C1 segment of cervical spinal cord (tissue), 14 donors: ENCODE measurements at regions not wholly inside any gene's neighbourhood (a gene's known extent, or its start where the extent isn't known, plus 50 kb on each side); places are given as distances from the start of the nearest gene placed in this dataset.
A peak's percentile ranks its signal among the peaks of the same experiment; 100 is the strongest.
"Not testable (repeated sequence)": the region's sequence is repeated elsewhere in the genome, so short reads cannot be mapped to it uniquely, and the experiment has no call there.

Experiments
- DNase-seq, 14 donors: peaks; one replicate each; lab custom pipeline; 2025; lab: John Stamatoyannopoulos, UW

DNA sequence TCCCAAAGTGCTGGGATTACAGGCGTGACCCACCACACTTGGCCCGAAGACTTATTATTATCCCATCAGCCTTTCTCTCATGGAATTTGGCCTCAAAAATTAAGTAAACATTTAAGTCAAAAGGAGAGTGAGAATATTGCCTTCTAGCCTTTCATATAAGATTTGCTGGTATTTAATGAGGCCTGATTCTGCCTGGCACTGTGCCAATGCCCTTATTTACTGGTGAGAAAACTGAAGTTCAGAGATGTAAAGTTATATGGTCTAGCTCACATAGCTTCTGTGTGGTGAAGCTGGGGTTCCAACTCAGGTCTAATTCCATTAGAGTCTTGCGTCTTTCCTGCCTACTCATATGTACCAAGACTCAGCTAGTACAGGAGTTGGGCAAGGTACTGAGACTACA lies 260.2 kb downstream of the SDHAF3 start:
- no peak for DNase-seq

DNA sequence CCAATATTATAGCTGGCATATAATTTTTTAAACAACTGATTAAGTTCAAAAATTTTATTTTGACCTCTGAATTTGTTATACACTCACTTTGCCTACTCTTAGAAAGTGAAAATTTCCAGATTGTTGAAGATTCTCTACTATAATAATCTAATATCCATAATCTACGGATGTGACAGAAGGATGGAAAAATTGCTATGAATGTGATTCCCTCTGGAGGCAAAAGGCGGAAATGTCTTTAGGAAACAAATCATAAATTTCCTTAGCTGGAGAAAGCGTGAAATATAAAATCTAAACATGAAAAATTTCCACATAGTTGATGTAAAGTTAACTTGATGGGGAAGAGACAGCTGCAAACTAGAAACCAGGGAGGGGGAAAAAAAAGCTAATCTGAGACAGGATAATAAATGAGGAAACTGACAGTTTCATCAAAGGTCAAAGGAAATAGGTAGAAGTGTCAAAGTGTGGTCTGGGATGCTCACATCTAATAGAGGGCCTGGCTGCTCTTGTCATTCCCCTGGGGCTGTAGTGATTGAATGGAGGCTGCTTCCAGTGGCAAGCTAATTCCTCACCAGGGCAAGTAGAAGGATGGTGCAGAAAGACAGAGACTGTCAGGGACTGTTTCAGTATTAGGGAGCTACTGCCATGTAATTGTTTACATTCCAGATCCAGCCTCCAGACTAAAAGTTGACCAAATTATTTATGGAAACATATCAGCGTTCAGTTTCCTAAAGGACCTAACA lies 264.5 kb downstream of the SDHAF3 start:
- DNase-seq, result no peak

DNA sequence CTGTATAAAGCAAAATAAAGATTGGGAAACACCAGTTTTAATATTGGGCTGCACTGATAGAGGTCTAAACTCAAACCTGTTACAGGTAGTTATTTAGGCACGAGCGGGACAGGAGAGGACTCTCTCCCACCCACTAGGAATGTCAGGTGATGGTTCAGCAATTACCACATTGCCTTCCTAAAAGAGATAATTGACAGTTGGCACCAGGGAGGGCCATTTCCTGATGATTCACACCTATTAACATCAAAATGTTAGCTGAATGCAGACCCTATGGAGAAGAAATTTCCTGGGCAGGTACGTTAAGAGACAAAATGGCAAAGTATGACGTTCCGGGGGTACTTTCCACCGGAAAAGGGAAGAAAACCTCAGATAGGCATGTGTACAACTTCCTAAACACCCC lies 272.6 kb downstream of the SDHAF3 start:
- DNase-seq, result no peak

DNA sequence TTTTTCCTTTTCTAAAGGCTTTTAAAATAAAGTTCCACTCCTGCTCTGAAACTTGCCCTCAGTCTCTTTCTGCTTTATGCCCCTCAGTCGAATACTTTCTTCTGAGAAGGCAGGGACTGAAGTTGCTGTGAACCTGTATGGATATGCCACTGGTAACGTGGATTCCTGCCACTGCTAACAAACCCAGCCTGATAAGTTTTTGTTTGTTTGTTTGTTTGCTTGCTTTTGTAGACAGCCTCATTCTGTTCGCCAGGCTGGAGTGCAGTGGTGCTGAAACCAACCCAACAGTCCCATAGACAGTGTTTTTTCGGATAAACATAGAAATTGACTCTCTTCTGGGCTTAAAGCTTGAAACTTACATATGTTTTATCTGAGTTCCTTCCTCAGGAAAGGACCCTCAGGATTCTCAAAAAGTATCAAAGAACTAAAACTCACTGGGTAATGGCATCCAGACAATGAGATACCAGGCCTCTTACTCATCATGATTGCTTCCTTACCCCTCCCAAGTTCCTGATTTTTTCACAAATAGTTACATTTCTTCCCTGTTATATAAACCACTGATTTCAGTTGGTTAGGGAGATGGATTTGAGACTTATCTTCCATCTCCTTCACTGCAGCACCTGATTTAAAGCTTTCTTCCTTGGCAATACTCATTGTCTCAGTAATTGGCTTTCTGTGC lies 273.6 kb downstream of the SDHAF3 start:
- DNase-seq, result no peak

DNA sequence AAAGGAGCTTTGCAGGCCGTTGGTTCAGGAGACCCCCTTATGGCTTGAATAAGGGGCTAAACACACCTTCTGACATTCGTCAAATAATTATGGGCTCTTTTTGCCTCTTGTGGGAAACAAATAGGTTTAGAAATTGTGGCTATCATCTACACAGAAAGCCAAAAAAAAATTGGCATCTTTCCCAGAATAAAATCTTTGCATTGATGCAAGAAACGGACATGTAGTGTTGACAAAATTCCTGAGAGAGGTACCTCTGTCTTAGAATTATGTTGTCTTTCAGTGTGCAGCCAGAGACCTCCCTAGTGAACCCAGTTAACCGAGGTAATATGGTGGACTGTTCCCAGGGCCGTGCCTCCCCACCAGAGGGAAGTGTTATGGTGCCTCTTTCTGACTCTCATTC lies 283.9 kb downstream of the SDHAF3 start:
- DNase-seq, result no peak

DNA sequence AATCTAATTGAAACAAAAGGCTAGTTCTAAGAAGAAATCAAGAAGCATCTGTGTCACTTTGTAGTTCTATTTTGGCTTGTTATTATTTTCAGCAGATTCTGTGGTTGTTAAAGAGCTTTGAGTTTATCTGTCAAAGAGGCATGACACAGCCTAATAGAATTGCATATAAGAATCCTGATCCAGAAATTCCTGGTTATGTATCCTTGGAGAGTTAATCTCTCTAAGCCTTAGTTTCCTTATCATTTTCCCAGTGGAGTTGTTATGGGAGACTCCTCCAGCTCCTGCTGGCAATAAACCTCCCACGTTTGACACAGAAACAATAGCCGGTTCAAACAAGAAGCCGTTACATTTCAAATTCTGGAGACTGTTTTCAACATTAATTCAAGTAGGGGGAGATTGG lies 288.3 kb downstream of the SDHAF3 start:
- no peak for DNase-seq

DNA sequence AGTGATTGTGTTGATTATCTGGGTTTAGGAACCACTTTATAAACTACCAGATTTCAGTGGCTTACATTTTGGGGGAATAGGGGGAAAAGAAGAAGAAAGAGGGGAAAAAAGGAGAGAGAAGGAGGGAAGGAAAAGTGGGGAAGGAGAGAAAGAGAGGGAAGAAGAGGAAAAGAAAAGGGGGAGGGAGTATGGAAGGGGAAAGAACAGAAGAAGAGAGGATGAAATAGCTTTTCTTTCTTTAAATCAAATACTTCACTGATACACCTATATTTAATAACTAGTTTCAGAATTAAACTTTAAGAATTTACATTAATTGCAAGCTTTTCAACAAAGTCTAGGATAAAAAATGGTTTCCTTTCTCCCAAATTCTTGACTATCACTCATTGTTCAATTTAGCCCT lies 289.6 kb downstream of the SDHAF3 start:
- DNase-seq, result no peak

DNA sequence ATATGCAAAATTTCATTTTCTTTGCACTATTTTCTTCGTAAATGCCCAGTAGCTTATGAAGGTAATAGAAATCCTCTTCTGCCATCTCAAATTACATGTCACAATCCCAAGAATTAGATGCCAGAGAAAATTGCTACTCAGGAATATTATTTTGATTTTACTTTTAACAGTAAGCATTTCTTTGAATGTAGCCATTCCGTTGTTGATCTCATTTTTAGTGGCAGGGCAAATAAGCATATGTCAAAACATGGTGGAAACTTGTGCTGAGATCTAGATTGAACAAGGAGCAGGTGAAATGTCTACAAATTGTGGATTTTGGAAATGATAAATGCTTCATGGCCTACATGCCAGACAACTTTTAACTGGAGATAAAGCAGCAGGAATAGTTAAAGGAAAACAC lies 291.8 kb downstream of the SDHAF3 start:
- no peak for DNase-seq

DNA sequence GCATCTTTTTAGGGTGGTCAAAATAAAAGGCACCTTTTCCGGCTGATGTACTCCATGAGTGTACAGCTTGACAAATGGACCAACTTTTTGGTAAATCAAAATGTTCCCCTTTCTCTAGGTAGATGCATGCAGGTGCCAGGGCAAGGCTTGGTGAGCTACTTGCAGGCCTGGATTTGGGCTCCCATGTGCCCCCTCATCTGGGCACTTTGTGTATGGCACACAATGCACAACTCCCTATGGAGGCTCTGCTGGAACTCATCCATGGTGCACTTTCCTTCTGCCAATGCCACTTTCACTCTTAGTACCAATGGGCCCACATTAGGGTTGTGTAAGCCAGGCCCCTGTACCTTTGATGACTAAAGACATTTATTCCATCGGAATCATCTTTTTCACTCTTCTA lies 300.8 kb downstream of the SDHAF3 start:
- DNase-seq, result peak in 1 of 14 donors; percentile 1

DNA sequence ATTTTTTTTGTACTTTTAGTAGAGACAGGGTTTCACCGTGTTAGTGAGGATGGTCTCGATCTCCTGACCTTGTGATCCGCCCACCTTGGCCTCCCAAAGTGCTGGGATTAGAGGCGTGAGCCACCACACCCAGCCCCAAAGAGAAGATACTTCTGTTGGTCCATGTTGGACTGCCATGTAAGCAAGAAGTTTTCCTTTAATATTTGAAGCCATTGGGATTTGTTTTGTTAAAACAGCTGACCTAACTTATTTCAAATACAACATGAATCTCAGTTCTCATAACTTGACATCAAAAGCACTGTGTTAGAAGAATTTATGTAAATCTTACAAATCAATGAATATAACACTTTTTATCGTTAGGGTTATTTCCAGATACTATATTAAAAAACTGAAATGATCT lies 302.4 kb downstream of the SDHAF3 start:
- no peak for DNase-seq

DNA sequence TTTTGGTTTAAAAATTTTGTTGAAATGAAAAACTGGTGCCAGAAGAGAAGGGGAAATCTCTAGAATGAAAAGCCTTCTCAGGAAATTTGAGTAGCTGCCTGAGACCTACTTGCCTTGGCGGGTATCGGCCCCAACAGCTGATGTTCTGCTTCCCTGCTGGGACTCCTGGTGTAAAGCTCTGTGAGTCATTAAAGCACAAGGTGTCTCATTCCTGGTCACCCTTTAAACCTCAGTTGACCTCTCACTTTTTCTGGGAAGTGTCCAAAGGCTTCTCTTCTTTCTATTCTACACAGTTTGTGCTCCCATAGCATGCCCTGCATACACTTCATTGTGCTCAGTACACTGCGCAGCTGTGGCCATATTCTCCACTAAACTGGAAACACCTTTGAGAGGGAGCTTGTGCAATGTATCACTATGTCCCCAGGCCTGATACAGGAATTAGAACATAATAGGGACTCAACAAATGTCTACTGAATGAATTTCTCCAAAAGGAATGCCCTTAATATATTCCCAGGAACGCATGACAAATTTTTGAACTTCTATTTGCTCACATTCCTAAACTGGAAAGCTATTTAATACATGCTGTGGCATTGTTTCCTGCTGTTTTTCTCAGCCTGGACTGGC lies 303.9 kb downstream of the SDHAF3 start:
- no peak for DNase-seq

DNA sequence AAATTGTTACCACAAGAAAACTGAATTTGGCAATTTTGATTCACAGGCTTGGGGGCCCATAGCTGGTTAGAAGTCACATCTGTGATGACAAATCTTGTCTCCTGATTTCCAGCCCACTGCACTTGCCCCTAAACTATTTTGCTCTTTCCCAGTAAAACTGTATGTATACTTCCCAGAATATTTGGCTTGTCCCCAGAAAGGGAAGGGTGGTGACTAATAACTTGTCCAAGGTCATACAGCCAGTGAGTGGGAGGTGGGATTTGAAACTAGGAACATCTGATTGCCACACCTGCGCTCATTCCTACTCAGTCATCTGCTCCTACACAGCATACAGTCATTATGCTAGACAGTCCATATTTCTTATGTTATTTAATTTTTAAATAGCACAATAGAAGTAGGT lies 304.5 kb downstream of the SDHAF3 start:
- no peak for DNase-seq

DNA sequence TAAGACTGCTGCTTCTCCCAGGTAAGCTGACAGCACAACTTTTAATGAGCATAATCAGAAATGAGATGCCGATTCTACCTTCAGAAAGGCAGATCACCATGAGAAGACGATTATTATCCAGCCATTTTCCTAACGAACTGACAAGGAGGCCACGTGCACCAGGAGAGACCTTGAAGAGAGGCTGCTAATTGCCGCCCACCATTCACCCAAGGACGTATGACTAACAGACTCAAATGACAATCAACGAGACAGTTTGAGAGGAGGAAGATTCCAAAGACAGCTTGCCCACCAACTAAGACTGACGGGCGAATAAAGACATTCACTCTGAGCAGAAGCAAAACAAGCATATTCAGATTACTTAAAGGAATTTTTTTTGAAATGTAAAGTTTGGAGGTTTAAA lies 301.9 kb upstream of the TAC1 start:
- DNase-seq, result no peak

DNA sequence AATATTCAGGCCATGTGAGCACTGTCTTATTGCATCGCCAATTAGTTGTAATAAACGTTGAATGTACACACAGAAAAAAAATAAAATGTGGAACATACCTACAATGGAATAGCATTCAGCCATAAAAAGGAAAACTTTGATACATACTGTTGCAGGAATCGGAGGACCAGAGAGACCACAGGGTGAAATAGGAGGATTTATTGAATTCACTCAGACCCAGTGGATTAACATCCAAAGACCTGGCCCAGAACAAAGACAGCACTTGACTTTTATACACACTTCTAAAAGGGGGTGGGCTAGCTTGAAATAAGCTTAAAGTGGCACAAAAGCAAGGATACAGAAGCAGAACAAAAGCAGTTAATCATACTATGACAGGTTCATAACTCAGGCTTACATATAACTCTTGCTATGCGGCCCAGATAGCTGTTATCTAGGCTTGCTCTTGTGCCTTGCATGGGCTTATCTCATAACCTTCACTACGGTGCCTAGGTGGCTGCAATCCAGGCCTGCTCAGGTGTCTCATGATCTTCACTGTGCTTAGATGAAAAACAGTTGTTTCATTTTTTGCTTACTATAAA lies 292.2 kb upstream of the TAC1 start:
- no peak for DNase-seq

DNA sequence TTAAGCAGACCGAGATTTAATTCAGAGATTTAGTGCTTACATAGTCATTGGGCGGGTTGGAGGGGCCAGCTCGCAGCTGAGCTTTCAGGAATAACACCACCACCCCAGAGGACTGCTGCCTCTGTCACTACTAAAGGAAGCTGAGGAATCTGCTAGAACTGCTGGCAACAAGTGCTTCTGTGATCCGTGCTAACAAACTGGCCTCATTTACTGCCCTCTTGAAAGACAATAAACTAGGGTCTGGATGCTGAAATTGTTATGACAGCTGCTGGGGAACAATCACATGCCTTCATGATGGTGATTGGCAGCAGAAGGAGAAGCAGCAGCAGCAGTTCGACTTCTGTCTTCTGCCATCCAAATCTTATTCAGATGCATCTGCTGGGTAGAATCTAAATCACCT lies 285.5 kb upstream of the TAC1 start:
- DNase-seq, result peak in 5 of 14 donors; percentile 1 to 3 (median 1)

DNA sequence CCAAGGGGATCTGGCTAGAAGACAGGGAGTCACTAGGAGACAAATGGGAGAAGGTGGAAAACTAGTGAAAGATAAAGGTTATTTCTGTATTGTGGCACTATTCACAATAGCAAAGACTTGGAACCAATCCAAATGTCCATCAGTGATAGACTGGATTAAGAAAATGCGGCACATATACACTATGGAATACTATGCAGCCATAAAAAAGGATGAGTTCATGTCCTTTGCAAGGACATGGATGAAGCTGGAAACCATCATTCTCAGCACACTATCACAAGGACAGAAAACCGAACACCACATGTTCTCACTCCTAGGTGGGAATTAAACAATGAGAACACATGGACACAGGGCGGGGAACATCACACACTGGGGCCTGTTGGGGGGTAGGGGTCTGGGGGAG lies 282.4 kb upstream of the TAC1 start:
- not testable (repeated sequence) for DNase-seq

DNA sequence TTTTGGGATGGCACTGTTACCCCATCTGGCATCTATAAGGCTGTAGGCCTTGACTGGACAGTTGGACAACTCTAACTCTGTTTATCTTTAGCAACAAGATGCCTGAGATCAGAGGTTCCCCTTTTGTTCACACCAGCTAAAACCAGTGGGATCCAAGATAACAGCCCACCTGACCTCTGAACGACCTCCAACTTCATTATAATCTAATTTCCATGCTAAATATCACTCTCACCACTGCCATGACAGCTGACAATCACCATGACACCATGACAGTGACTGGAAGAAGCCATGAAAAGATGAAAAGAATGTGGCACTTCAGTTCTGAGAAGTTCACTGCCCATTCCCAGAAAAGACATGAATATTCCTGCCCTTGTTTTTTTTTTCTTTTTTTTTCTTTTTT lies 281.4 kb upstream of the TAC1 start:
- no peak for DNase-seq

DNA sequence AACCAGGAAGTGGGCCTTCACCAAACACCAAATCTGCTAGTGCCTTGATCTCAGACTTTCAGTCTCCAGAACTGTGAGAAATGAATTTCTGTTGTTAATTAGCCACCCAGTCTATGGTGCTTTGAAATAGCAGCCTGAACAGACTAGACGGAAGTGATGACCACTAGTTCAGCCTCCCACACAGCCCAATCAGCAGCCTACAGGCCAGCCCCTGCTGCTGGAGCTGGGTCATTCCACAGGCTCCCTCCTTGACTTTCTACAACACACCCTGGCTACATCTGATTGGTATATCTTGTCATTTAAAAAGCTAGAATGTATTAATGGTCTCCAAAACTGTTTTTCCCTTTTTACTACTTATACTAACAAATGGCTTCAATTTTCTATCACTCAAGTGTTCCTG lies 277.2 kb upstream of the TAC1 start:
- no peak for DNase-seq

DNA sequence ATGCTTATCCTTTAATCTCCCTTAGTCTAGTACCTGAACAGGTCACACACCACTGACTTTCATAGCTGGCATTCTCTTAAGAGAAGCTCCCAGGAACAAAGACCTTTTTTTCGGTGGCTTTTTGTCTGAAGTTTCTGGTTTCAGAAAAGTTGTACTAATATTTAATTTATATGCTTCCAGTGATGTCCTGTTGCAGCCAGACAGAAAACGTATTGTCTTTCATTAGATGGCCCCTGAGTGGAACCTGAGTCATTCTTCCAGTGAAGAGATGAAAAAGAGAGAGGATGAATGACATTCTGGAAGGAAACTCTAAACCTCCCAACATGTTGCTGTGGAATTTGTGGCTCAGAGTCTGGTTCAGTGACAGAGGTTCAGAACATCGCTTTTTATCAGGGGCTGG lies 274.8 kb upstream of the TAC1 start:
- DNase-seq, result no peak

DNA sequence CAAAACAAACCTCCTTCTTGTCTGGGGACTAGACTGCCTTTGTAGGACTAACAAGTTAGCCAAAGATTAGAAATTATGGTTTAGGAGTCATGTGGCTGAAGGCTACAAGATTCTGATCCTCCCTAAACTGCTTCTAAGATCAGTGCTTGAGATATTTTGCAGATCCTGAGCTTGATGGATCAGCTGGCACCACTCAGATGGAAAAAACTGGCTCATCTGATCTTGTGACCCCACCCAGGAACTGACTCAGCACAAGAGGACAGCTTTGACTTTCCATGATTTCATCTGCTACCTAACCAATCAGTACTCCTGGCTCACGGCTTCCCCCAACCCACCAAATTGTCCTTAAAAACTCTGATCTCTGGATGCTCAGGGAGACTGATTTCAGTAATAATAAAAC lies 271.5 kb upstream of the TAC1 start:
- no peak for DNase-seq

DNA sequence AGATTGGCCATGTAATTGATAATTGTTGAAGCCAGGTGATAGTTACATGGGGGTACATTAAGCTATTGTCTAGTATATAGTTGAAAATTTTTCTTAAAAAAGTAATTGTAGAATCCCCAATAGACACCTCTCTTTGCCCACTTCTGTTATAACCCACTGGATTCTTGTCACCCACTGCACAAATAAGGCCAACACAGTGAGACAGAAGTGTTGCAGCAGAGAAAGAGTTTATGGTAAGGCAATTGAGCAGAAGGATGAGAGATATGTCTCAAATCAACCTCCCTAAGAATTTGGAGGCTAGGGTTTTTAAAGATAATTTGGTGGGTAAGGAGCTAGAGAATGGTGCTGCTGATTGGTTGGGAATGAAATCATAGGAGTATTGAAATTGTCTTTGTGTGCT lies 270.3 kb upstream of the TAC1 start:
- no peak for DNase-seq

DNA sequence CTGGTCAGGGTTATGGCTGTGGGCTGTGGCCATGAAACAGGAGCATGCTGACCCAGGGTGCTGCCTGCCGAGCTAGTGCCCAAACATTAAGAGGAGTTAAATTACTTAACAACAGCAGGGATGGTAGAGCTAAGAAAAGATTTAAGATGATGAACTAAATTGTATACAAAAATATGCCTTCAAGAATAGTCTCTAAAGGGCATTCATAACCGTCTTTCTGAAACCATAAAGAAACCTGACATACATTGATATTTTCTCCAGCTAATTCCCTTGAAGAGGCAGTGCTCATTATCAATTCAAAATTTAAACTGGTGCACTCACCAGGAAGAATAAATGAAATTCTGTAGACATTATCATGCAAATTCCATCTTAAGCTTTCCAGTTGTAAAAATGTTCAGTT lies 265.8 kb upstream of the TAC1 start:
- DNase-seq, result no peak
